HCT116 (cell line): ENCODE measurements at regions not wholly inside any gene's neighbourhood (a gene's known extent, or its start where the extent isn't known, plus 50 kb on each side); places are given as distances from the start of the nearest gene placed in this dataset.

Source experiments
- ATAC-seq: fragments of 200-7000 bp; cut with Tn5 transposase; 2 replicates; pipeline ENCODE4 v1.9.1; 2020; ENCODE audit warnings: mild to moderate bottlenecking, moderate library complexity
- BruUV-seq: library from RNA; stranded (reverse); fragments of 400-500 nt; replicated peaks from 2 replicates; lab custom pipeline; 2021; lab: Mats Ljungman, UMichigan
- CTCF ChIA-PET: fragments of 300-600 bp; sonication (Branson Sonifier 250); formaldehyde crosslinking; loops from one replicate; lab custom pipeline; 2021; ENCODE audit warnings: antibody characterized with exemption; lab: Charles Lee
- POLR2A ChIA-PET: fragments of 300-600, 350-600 bp; sonication (Branson Sonifier 250); formaldehyde crosslinking; loops from one replicate; lab custom pipeline; 2021; ENCODE audit warnings: antibody characterized with exemption; lab: Charles Lee
- RAD21 ChIA-PET, 2 experiments: fragments of 300-600 bp; sonication (Branson Sonifier 250); formaldehyde crosslinking; loops; one replicate each; lab custom pipeline; 2023; ENCODE audit warnings: low total read pairs in 2 of 2; ENCODE audit not compliant: uncharacterized antibody in 2 of 2, unreplicated experiment in 2 of 2, low non-redundant PET in 1 of 2; lab: Charles Lee
- DNase-seq: peaks from one replicate; pipeline ENCODE4 v3.0.0-alpha.2; 2010; ENCODE audit warnings: low read depth, low spot score
- H2AFZ ChIP-seq: fragments of 200-600 bp; shearing (Covaris generic), sonication (generic); 2 replicates; pipeline ENCODE4 v1.6.1; 2017; ENCODE audit warnings: low read depth, mixed run types, mixed read lengths, antibody characterized with exemption, low read length; ENCODE audit not compliant: poor library complexity, severe bottlenecking
- H3K27ac ChIP-seq: 2 replicates; pipeline ENCODE4 v1.5.1; 2012; ENCODE audit warnings: low read depth, low read length
- H3K27me3 ChIP-seq: fragments of 200-600 bp; sonication (generic); 2 replicates; pipeline ENCODE4 v1.6.1; 2016; ENCODE audit warnings: mixed run types, low read length, mixed read lengths; ENCODE audit not compliant: insufficient read depth
- H3K36me3 ChIP-seq, 2 experiments: fragments of 200-500 bp in 1 of 2; fragments of 200-600 bp in 1 of 2; sonication (Bioruptor generic) in 1 of 2; sonication (generic) in 1 of 2; 2 replicates each; pipeline versions ENCODE4 v1.5.1 to v1.6.1; 2014 to 2016; ENCODE audit warnings: low read length in 2 of 2, inconsistent platforms in 1 of 2, mixed read lengths in 1 of 2, mixed run types in 1 of 2; ENCODE audit not compliant: insufficient read depth in 2 of 2, control insufficient read depth in 1 of 2
- H3K4me1 ChIP-seq, 2 experiments: fragments of 200-600 bp in 1 of 2; sonication (generic) in 1 of 2; 2 replicates each; pipeline versions ENCODE4 v1.5.1 to v1.6.1; 2012 to 2017; ENCODE audit warnings: low read length in 2 of 2, inconsistent platforms in 1 of 2, mild to moderate bottlenecking in 1 of 2, mixed read lengths in 1 of 2, mixed run types in 1 of 2, moderate library complexity in 1 of 2; ENCODE audit not compliant: insufficient read depth in 2 of 2, control insufficient read depth in 1 of 2
- H3K4me2 ChIP-seq: fragments of 200-600 bp; sonication (generic); 2 replicates; pipeline ENCODE4 v1.6.1; 2017; ENCODE audit warnings: mixed run types, low read length, mixed read lengths
- H3K4me3 ChIP-seq, 2 experiments: fragments of 200-600 bp in 1 of 2; sonication (generic) in 1 of 2; replicated peaks in 1 of 2; 2 replicates each; pipeline ENCODE4 v1.5.1; 2011 to 2016; ENCODE audit warnings: low read length in 2 of 2, control low read depth in 1 of 2, low read depth in 1 of 2, mild to moderate bottlenecking in 1 of 2, mixed read lengths in 1 of 2, mixed run types in 1 of 2
- H3K79me2 ChIP-seq: fragments of 200-600 bp; sonication (generic); 2 replicates; pipeline ENCODE4 v1.6.1; 2017; ENCODE audit warnings: mild to moderate bottlenecking, mixed run types, low read length, moderate library complexity, mixed read lengths; ENCODE audit not compliant: insufficient read depth
- H3K9ac ChIP-seq: fragments of 200-600 bp; sonication (generic); 2 replicates; pipeline ENCODE4 v1.6.1; 2016; ENCODE audit warnings: low read length, mixed read lengths
- H3K9me2 ChIP-seq: fragments of 200-600 bp; sonication (generic), shearing (Covaris generic); 2 replicates; pipeline ENCODE4 v1.6.1; 2017; ENCODE audit warnings: mixed run types, mild to moderate bottlenecking, moderate library complexity; ENCODE audit not compliant: insufficient read depth
- H3K9me3 ChIP-seq, 2 experiments: fragments of 200-500 bp in 1 of 2; fragments of 200-600 bp in 1 of 2; sonication (Bioruptor generic) in 1 of 2; sonication (generic) in 1 of 2; 2 replicates each; pipeline ENCODE4 v1.6.1; 2014 to 2017; ENCODE audit warnings: low read length in 2 of 2, mixed read lengths in 2 of 2, inconsistent platforms in 1 of 2, low read depth in 1 of 2, mild to moderate bottlenecking in 1 of 2, mixed run types in 1 of 2, moderate library complexity in 1 of 2; ENCODE audit not compliant: control insufficient read depth in 1 of 2, insufficient read depth in 1 of 2
- H4K20me1 ChIP-seq: fragments of 200-600 bp; sonication (generic), shearing (Covaris generic); 2 replicates; pipeline ENCODE4 v1.6.1; 2017; ENCODE audit warnings: mixed run types, mild to moderate bottlenecking, moderate library complexity; ENCODE audit not compliant: insufficient read depth
- CBX3 ChIP-seq: IDR thresholded peaks from 2 replicates; pipeline ENCODE4 v1.6.1; 2012; ENCODE audit warnings: low read depth
- CEBPB ChIP-seq: IDR thresholded peaks from 2 replicates; pipeline ENCODE4 v1.6.1; 2012; ENCODE audit warnings: low read depth
- EGR1 ChIP-seq: IDR thresholded peaks from 2 replicates; pipeline ENCODE4 v1.6.1; 2012; ENCODE audit warnings: low read depth
- ELF1 ChIP-seq: IDR thresholded peaks from 2 replicates; pipeline ENCODE4 v1.6.1; 2012; ENCODE audit warnings: low read depth, borderline replicate concordance
- EZH2phosphoT487 ChIP-seq: fragments of 200-600 bp; IDR thresholded peaks from 2 replicates; pipeline ENCODE4 v1.6.1; 2018; ENCODE audit warnings: antibody characterized with exemption, borderline replicate concordance
- FOSL1 ChIP-seq: IDR thresholded peaks from 2 replicates; pipeline ENCODE4 v1.6.1; 2012; ENCODE audit warnings: low read depth
- JUND ChIP-seq: IDR thresholded peaks from 2 replicates; pipeline ENCODE4 v1.6.1; 2012
- POLR2A ChIP-seq: IDR thresholded peaks from 2 replicates; pipeline ENCODE4 v1.7.0; 2011; ENCODE audit warnings: borderline replicate concordance; ENCODE audit not compliant: insufficient read depth, insufficient read length; ENCODE audit errors: extremely low read depth
- RAD21 ChIP-seq: IDR thresholded peaks from 2 replicates; pipeline ENCODE4 v1.6.1; 2012; ENCODE audit warnings: low read depth, mild to moderate bottlenecking
- SIN3A ChIP-seq: IDR thresholded peaks from 2 replicates; pipeline ENCODE4 v1.6.1; 2012; ENCODE audit warnings: low read depth
- SP1 ChIP-seq: IDR thresholded peaks from 2 replicates; pipeline ENCODE4 v1.6.1; 2012; ENCODE audit warnings: low read depth
- SRF ChIP-seq: IDR thresholded peaks from 2 replicates; pipeline ENCODE4 v1.6.1; 2012; ENCODE audit warnings: low read depth
- TCF7L2 ChIP-seq: IDR thresholded peaks from 2 replicates; pipeline ENCODE4 v1.7.0; 2011; ENCODE audit warnings: borderline replicate concordance, inconsistent platforms; ENCODE audit not compliant: insufficient read depth, insufficient read length; ENCODE audit errors: extremely low read depth
- ZFX ChIP-seq: fragments of 450-650 bp; IDR thresholded peaks from 2 replicates; pipeline ENCODE4 v1.6.1; 2017
- intact Hi-C: fragments of 100-400 bp; cut with micrococcal nuclease; formaldehyde crosslinking; loops from 2 replicates; pipeline ENCODE4 v1.10.0; 2022
- TF ChIP-seq, protein P1 (sequence below), 3 experiments: fragments of 200-600 bp in 1 of 3; sonication (generic) in 1 of 3; IDR thresholded peaks in 2 of 3; conservative IDR thresholded peaks in 1 of 3; 2 replicates each; pipeline ENCODE4 v1.5.1; 2012 to 2017; ENCODE audit warnings: low read depth in 2 of 3, low read length in 2 of 3, antibody characterized with exemption in 1 of 3, borderline replicate concordance in 1 of 3, control low read depth in 1 of 3, mild to moderate bottlenecking in 1 of 3, mixed read lengths in 1 of 3, mixed run types in 1 of 3, moderate library complexity in 1 of 3; ENCODE audit not compliant: insufficient read depth in 1 of 3
- TF ChIP-seq, protein P2 (sequence below): IDR thresholded peaks from 2 replicates; pipeline ENCODE4 v1.6.1; 2012
- TF ChIP-seq, protein P3 (sequence below): IDR thresholded peaks from 2 replicates; pipeline ENCODE4 v1.6.1; 2012
- TF ChIP-seq, protein P4 (sequence below): IDR thresholded peaks from 2 replicates; pipeline ENCODE4 v1.6.1; 2011; ENCODE audit warnings: mild to moderate bottlenecking, low read length, moderate library complexity; ENCODE audit not compliant: insufficient replicate concordance; ENCODE audit errors: extremely low read depth

DNA sequence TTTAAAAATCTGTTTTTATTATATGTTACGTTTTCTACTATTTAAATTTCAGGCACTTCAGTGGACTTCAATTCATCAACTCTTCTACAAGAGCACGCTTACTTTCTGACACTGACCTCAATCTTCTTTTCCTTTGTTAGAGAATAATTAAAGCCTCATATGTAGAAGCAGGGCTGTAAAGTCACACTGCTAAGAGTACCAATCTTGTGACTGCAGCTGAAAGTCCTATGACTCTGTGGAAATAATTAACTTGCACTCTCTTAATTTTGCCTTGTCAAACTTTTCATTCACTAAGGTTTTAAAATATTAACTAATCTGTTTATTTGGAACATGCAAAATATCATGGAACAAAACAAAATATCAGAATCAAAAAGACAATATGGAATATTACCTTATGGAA, 498.1 kb downstream of the PCDH10 start:
- no TSS peak for BruUV-seq
- Histone ChIP-seq H3K9ac (no peak overlapping the region), H3K9me2 (no peaks in the 10 kb centered on the region), H3K4me2 (no peak overlapping the region), H3K4me3 (no peak overlapping the region), H4K20me1 (no peaks in the 10 kb centered on the region), H2AFZ (no peak overlapping the region), H3K9me3 (no peaks in the 10 kb centered on the region), H3K27me3 (no peaks in the 10 kb centered on the region), H3K79me2 (no peaks in the 10 kb centered on the region), H3K4me1 (no peaks in the 10 kb centered on the region), H3K36me3 (no peaks in the 10 kb centered on the region), H3K27ac (no peak overlapping the region)
- intact Hi-C loops = no loop called here
- CTCF ChIA-PET = no interaction called here
- TF ChIP-seq CEBPB = no peak
- no peak for TF ChIP-seq SIN3A
- TF ChIP-seq, protein P1, sequence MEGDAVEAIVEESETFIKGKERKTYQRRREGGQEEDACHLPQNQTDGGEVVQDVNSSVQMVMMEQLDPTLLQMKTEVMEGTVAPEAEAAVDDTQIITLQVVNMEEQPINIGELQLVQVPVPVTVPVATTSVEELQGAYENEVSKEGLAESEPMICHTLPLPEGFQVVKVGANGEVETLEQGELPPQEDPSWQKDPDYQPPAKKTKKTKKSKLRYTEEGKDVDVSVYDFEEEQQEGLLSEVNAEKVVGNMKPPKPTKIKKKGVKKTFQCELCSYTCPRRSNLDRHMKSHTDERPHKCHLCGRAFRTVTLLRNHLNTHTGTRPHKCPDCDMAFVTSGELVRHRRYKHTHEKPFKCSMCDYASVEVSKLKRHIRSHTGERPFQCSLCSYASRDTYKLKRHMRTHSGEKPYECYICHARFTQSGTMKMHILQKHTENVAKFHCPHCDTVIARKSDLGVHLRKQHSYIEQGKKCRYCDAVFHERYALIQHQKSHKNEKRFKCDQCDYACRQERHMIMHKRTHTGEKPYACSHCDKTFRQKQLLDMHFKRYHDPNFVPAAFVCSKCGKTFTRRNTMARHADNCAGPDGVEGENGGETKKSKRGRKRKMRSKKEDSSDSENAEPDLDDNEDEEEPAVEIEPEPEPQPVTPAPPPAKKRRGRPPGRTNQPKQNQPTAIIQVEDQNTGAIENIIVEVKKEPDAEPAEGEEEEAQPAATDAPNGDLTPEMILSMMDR (IDR thresholded peaks at IDR 0.05 in 2 of 3, conservative IDR thresholded peaks at IDR 0.05 in 1 of 3; ENCODE audit: borderline replicate concordance in 1 of 3, insufficient read depth in 1 of 3, low read depth in 2 of 3, low read length in 2 of 3) = no peak
- no peak for TF ChIP-seq TCF7L2
- no peak for TF ChIP-seq RAD21
- no peak for TF ChIP-seq SRF
- no peak for TF ChIP-seq EGR1
- no peak for TF ChIP-seq POLR2A
- TF ChIP-seq EZH2phosphoT487 = no peak
- TF ChIP-seq CBX3 = no peak
- TF ChIP-seq ELF1 = no peak
- TF ChIP-seq, protein P2, sequence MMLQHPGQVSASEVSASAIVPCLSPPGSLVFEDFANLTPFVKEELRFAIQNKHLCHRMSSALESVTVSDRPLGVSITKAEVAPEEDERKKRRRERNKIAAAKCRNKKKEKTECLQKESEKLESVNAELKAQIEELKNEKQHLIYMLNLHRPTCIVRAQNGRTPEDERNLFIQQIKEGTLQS = no peak
- no peak for TF ChIP-seq JUND
- TF ChIP-seq FOSL1 = no peak
- TF ChIP-seq ZFX = no peak
- TF ChIP-seq, protein P3, sequence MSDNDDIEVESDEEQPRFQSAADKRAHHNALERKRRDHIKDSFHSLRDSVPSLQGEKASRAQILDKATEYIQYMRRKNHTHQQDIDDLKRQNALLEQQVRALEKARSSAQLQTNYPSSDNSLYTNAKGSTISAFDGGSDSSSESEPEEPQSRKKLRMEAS = no peak
- TF ChIP-seq, protein P4, sequence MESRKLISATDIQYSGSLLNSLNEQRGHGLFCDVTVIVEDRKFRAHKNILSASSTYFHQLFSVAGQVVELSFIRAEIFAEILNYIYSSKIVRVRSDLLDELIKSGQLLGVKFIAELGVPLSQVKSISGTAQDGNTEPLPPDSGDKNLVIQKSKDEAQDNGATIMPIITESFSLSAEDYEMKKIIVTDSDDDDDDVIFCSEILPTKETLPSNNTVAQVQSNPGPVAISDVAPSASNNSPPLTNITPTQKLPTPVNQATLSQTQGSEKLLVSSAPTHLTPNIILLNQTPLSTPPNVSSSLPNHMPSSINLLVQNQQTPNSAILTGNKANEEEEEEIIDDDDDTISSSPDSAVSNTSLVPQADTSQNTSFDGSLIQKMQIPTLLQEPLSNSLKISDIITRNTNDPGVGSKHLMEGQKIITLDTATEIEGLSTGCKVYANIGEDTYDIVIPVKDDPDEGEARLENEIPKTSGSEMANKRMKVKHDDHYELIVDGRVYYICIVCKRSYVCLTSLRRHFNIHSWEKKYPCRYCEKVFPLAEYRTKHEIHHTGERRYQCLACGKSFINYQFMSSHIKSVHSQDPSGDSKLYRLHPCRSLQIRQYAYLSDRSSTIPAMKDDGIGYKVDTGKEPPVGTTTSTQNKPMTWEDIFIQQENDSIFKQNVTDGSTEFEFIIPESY = no peak
- no peak for TF ChIP-seq SP1
- DNase-seq = no peak
- RAD21 ChIA-PET = no interaction called here
- POLR2A ChIA-PET = no interaction called here
- no peak for ATAC-seq
